Lung (tissue), 11 donors: ENCODE measurements at regions not wholly inside any gene's neighbourhood (a gene's known extent, or its start where the extent isn't known, plus 50 kb on each side); places are given as distances from the start of the nearest gene placed in this dataset.

Experiments
- ATAC-seq: fragments of 200-7000 bp; cut with Tn5 transposase; one replicate; pipeline ENCODE4 v1.9.1; 2020; ENCODE audit warnings: moderate number of reproducible peaks; ENCODE audit not compliant: insufficient read depth, low FRiP score
- DNase-seq, 3 donors: peaks; one replicate each; pipeline ENCODE4 v3.0.0-alpha.2; 2013 to 2017
- H3K27ac ChIP-seq, 2 donors: one replicate each; pipeline ENCODE4 v1.5.1; 2013; ENCODE audit warnings: mild to moderate bottlenecking in 2 of 2, moderate library complexity in 2 of 2, control low read depth in 1 of 2, inconsistent platforms in 1 of 2, low read depth in 1 of 2, low read length in 1 of 2
- H3K27me3 ChIP-seq, 3 donors: one replicate each; pipeline ENCODE4 v1.5.1; 2013; ENCODE audit warnings: low read length in 2 of 3; ENCODE audit not compliant: control insufficient read depth in 3 of 3, insufficient read depth in 3 of 3
- H3K36me3 ChIP-seq, 4 donors: one replicate each; pipeline ENCODE4 v1.5.1; 2013; ENCODE audit warnings: low read length in 4 of 4, mild to moderate bottlenecking in 1 of 4, moderate library complexity in 1 of 4; ENCODE audit not compliant: control insufficient read depth in 4 of 4, insufficient read depth in 4 of 4
- H3K4me1 ChIP-seq, 5 donors: one replicate each; pipeline ENCODE4 v1.5.1; 2013; ENCODE audit warnings: low read length in 5 of 5, mild to moderate bottlenecking in 2 of 5, moderate library complexity in 1 of 5; ENCODE audit not compliant: control insufficient read depth in 5 of 5, insufficient read depth in 5 of 5
- H3K4me3 ChIP-seq: one replicate; pipeline ENCODE4 v1.5.1; 2013; ENCODE audit warnings: mild to moderate bottlenecking, control low read depth, moderate library complexity
- H3K9ac ChIP-seq, 2 donors: one replicate each; pipeline ENCODE4 v1.5.1; 2013; ENCODE audit warnings: low read length in 2 of 2, control low read depth in 1 of 2; ENCODE audit not compliant: insufficient read depth in 1 of 2
- H3K9me3 ChIP-seq, 4 donors: one replicate each; pipeline ENCODE4 v1.5.1; 2013; ENCODE audit warnings: low read length in 3 of 4, mild to moderate bottlenecking in 1 of 4, moderate library complexity in 1 of 4; ENCODE audit not compliant: control insufficient read depth in 4 of 4, insufficient read depth in 3 of 4
- WGBS, 2 donors: extraction: QIAGEN DNeasy Blood & Tissue Kit; methylation state at CpG; one replicate each; pipeline ENCODE4 v1.1.7; 2013; 5-methylcytosine and 5-hydroxymethylcytosine counted together
- TF ChIP-seq, protein P1 (sequence below): IDR thresholded peaks from 2 replicates; pipeline ENCODE4 v1.5.1; 2012; ENCODE audit warnings: mild to moderate bottlenecking; ENCODE audit errors: control extremely low read depth, extremely low read depth
- donor health status: control.
- donor health status: control.
- donor health status: Bipolar disorder and iron deficiency.
- donor health status: healthy.
- donor health status: DM: yes; HTN: yes; CAD: no.

DNA sequence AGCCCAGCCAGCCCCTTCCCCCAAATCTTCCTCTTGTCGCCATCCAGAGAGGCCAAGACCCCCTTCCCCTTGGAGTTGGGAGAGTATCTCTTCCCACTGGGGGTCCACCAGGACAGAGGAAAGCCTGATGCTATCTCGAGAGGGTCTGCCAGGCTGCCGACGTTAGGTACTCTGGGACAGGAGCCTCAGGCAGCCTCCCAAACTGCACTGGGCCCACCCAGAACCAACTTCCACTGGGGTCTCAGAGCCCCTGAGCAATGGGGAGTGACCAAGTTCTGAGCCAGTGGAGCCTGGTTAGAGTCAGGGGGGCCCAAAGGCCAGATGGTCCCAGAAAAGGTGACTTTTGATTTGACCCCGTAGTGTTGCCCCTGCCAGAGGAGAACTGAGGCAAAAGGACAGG, 189.1 kb downstream of the INHBB start:
- peaks cover 0 to 7% (median 0%) of the 10 kb centered on the region in 5 donors for H3K4me1 ChIP-seq
- H3K9ac ChIP-seq, result no peak overlapping the region
- WGBS, 2 donors, result 88 to 95% methylated on average over 5 of the region's 5 CpGs
- H3K27me3 ChIP-seq, result no peaks in the 10 kb centered on the region
- H3K27ac ChIP-seq, result no peak overlapping the region
- H3K4me3 ChIP-seq, result no peak overlapping the region
- ATAC-seq, result no peak
- no peaks in the 10 kb centered on the region for H3K9me3 ChIP-seq
- DNase-seq, result no peak
- TF ChIP-seq, protein P1, sequence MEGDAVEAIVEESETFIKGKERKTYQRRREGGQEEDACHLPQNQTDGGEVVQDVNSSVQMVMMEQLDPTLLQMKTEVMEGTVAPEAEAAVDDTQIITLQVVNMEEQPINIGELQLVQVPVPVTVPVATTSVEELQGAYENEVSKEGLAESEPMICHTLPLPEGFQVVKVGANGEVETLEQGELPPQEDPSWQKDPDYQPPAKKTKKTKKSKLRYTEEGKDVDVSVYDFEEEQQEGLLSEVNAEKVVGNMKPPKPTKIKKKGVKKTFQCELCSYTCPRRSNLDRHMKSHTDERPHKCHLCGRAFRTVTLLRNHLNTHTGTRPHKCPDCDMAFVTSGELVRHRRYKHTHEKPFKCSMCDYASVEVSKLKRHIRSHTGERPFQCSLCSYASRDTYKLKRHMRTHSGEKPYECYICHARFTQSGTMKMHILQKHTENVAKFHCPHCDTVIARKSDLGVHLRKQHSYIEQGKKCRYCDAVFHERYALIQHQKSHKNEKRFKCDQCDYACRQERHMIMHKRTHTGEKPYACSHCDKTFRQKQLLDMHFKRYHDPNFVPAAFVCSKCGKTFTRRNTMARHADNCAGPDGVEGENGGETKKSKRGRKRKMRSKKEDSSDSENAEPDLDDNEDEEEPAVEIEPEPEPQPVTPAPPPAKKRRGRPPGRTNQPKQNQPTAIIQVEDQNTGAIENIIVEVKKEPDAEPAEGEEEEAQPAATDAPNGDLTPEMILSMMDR, result no peak
- no peaks in the 10 kb centered on the region for H3K36me3 ChIP-seq

DNA sequence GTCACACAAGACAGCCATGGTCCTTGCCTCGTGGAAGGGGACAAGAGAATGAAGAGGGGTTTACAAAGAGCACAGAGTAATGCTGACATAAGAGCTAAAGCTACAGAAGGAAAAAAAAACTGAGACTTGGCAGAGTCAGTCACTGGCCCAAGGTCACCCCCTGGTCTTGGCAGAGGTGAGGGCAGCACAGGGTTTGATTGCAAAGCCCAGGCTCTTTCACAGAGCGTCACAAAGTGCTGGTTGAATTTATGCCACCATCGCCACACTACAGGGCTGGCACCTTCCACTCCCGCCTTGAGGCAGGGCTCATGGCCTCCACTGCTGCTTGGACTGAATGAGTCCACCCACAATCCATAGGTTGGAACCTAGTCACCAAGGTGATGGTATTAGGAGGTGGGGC, 190.2 kb downstream of the INHBB start:
- Histone ChIP-seq H3K9me3 (no peaks in the 10 kb centered on the region), H3K27me3 (no peaks in the 10 kb centered on the region), H3K27ac (no peak overlapping the region), H3K9ac (no peak overlapping the region), H3K4me1 (peaks cover 0 to 9% (median 0%) of the 10 kb centered on the region in 5 donors), H3K36me3 (no peaks in the 10 kb centered on the region), H3K4me3 (no peak overlapping the region)
- 91 to 96% methylated on average over 4 of the region's 4 CpGs for WGBS, 2 donors
- ATAC-seq (no peak), DNase-seq (no peak)
- TF ChIP-seq, protein P1, result no peak

DNA sequence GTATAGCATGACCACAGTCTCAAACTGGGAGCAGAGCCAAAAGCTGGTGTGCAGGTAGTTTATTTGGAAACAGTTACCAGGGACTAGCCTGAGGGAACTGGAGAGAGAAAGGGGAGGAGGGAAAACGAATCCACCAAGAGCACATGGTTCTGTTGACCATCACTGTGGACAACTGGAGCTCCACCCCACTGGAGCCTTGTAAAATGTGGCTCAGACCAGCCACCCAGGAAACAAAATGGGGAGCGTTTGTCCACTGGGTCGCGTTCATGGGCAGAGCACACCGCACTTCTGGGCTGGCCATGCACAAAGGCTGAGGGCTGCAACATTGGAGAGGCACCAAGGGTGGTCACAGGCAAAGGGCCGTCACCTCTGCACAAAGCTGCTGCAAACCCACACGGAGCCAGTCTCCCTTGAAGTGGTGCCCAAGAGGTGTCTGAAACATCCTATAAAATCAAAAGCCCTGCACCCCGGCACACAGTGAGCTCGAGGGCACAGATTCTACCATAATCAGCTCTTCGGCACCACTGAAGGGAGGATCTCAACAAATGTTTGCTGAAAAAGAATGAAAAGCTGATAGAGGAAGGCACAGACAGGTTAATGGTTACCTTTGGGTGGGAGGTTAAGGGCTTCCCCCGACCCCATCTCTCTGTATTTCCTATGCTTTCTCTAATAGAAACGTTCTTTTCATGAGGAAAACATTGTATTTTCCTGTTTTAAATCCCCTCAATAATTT, 192.9 kb downstream of the INHBB start:
- Histone ChIP-seq H3K4me1 (peaks cover 0 to 14% (median 0%) of the 10 kb centered on the region in 5 donors), H3K36me3 (no peaks in the 10 kb centered on the region), H3K9ac (no peak overlapping the region), H3K27ac (no peak overlapping the region), H3K4me3 (no peak overlapping the region), H3K27me3 (no peaks in the 10 kb centered on the region), H3K9me3 (no peaks in the 10 kb centered on the region)
- DNase-seq (no peak), ATAC-seq (no peak)
- WGBS, 2 donors, result 81 to 82% methylated on average over 12 of the region's 12 CpGs
- TF ChIP-seq, protein P1, result no peak
